GM12892 (cell line): ENCODE measurements at regions not wholly inside any gene's neighbourhood (a gene's known extent, or its start where the extent isn't known, plus 50 kb on each side); places are given as distances from the start of the nearest gene placed in this dataset.

Experiments
- POLR2A ChIP-seq: IDR thresholded peaks from 2 replicates; pipeline ENCODE4 v1.6.1; 2011; ENCODE audit warnings: low read depth, low read length, control low read depth
- POLR2AphosphoS5 ChIP-seq: IDR thresholded peaks from 2 replicates; pipeline ENCODE4 v1.6.1; 2011; ENCODE audit warnings: low read depth, low read length, control low read depth

- TF ChIP-seq POLR2A (no peak), POLR2AphosphoS5 (no peak)
These were observed 1050.0 kb downstream of the GALC start for GRCh38 chr14:86942936-86943335.
